Trophoblast cell (in vitro differentiated cells and primary cell): ENCODE measurements at regions not wholly inside any gene's neighbourhood (a gene's known extent, or its start where the extent isn't known, plus 50 kb on each side); places are given as distances from the start of the nearest gene placed in this dataset.

Source experiments
- DNase-seq, 2 donors: peaks; one replicate each; pipeline ENCODE4 v3.0.0-alpha.2; 2016
- H2AFZ ChIP-seq: 2 replicates; pipeline ENCODE4 v1.6.1; 2013; ENCODE audit warnings: low read length, moderate library complexity, mild to moderate bottlenecking; ENCODE audit not compliant: insufficient read depth, poor library complexity
- H2AK5ac ChIP-seq: 2 replicates; pipeline ENCODE4 v1.6.1; 2013; ENCODE audit warnings: mild to moderate bottlenecking, low read length
- H2BK120ac ChIP-seq: 2 replicates; pipeline ENCODE4 v1.6.1; 2013; ENCODE audit warnings: low read length, mild to moderate bottlenecking, moderate library complexity; ENCODE audit not compliant: insufficient read depth, poor library complexity
- H2BK12ac ChIP-seq: 2 replicates; pipeline ENCODE4 v1.6.1; 2013; ENCODE audit warnings: mild to moderate bottlenecking, low read length, moderate library complexity
- H2BK5ac ChIP-seq: 2 replicates; pipeline ENCODE4 v1.6.1; 2013; ENCODE audit warnings: low read length, low read depth, moderate library complexity, mild to moderate bottlenecking; ENCODE audit not compliant: poor library complexity
- H3K14ac ChIP-seq: 2 replicates; pipeline ENCODE4 v1.6.1; 2013; ENCODE audit warnings: mild to moderate bottlenecking, low read length
- H3K18ac ChIP-seq: 2 replicates; pipeline ENCODE4 v1.6.1; 2013; ENCODE audit warnings: mild to moderate bottlenecking, low read length
- H3K23ac ChIP-seq: 2 replicates; pipeline ENCODE4 v1.6.1; 2013; ENCODE audit warnings: low read length
- H3K27ac ChIP-seq: 2 replicates; pipeline ENCODE4 v1.5.1; 2013; ENCODE audit warnings: low read depth, mild to moderate bottlenecking, inconsistent platforms, low read length, moderate library complexity
- H3K27me3 ChIP-seq: 2 replicates; pipeline ENCODE4 v1.6.1; 2013; ENCODE audit warnings: inconsistent platforms, mild to moderate bottlenecking, low read length, moderate library complexity; ENCODE audit not compliant: insufficient read depth
- H3K36me3 ChIP-seq, 2 experiments: 1 replicate in 1 of 2; 2 replicates in 1 of 2; pipeline ENCODE4 v1.6.1; 2013; ENCODE audit warnings: low read length in 2 of 2, mild to moderate bottlenecking in 2 of 2, moderate library complexity in 1 of 2; ENCODE audit not compliant: insufficient read depth in 2 of 2, control insufficient read depth in 1 of 2
- H3K4ac ChIP-seq: 2 replicates; pipeline ENCODE4 v1.6.1; 2013; ENCODE audit warnings: low read depth, mild to moderate bottlenecking, low read length, moderate library complexity
- H3K4me1 ChIP-seq, 2 experiments: 1 replicate in 1 of 2; 2 replicates in 1 of 2; pipeline ENCODE4 v1.6.1; 2013; ENCODE audit warnings: low read length in 2 of 2, mild to moderate bottlenecking in 2 of 2, moderate library complexity in 1 of 2; ENCODE audit not compliant: insufficient read depth in 2 of 2, control insufficient read depth in 1 of 2
- H3K4me2 ChIP-seq: 2 replicates; pipeline ENCODE4 v1.6.1; 2013; ENCODE audit warnings: inconsistent platforms, mild to moderate bottlenecking, low read length, moderate library complexity
- H3K4me3 ChIP-seq: 2 replicates; pipeline ENCODE4 v1.5.1; 2013; ENCODE audit warnings: mild to moderate bottlenecking, low read depth, low read length, inconsistent platforms
- H3K79me1 ChIP-seq: one replicate; pipeline ENCODE4 v1.6.1; 2013; ENCODE audit warnings: low read length
- H3K79me2 ChIP-seq: 2 replicates; pipeline ENCODE4 v1.6.1; 2013; ENCODE audit warnings: low read length, mild to moderate bottlenecking; ENCODE audit not compliant: control insufficient read depth, insufficient read depth, poor library complexity
- H3K9ac ChIP-seq: 2 replicates; pipeline ENCODE4 v1.6.1; 2013; ENCODE audit warnings: mild to moderate bottlenecking, low read length
- H3K9me3 ChIP-seq: 2 replicates; pipeline ENCODE4 v1.6.1; 2013; ENCODE audit warnings: low read depth, mild to moderate bottlenecking, control low read depth, inconsistent platforms, low read length; ENCODE audit not compliant: insufficient read depth
- H4K12ac ChIP-seq: 2 replicates; pipeline ENCODE4 v1.6.1; 2013; ENCODE audit warnings: low read depth, mild to moderate bottlenecking, low read length, moderate library complexity
- H4K8ac ChIP-seq: 2 replicates; pipeline ENCODE4 v1.6.1; 2013; ENCODE audit warnings: low read depth, mild to moderate bottlenecking, low read length, moderate library complexity
- H4K91ac ChIP-seq: one replicate; pipeline ENCODE4 v1.6.1; 2013; ENCODE audit warnings: low read depth, mild to moderate bottlenecking, low read length, moderate library complexity
- WGBS: extraction: QIAGEN DNeasy Blood & Tissue Kit; methylation state at CpG from one replicate; pipeline ENCODE4 v1.1.7; 2013; ENCODE audit warnings: missing lambda C conversion rate; ENCODE audit not compliant: insufficient read length, insufficient coverage; ENCODE audit errors: extremely low coverage; 5-methylcytosine and 5-hydroxymethylcytosine counted together

DNA sequence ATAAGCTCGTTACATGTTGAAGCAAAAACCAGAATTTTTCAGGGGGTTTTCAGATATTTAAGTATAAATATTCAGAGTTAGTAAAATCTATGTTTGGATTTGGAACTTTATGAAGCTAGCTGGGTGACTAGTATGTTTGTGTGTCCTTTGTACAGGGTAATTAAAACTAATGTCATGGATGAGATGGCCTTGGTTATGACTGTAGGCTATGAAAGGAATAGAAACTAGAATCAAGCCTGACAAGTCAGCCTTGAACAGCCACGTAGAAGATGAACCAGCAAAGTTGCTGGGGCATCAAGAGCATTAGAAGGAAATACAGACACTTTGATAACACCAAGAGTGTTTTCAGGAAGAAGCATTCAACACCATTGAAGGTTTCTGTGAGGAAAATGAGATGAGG, 825.1 kb upstream of the CNTNAP5 start:
- no peaks in the 10 kb centered on the region for H3K79me1 ChIP-seq
- no peak overlapping the region for H4K91ac ChIP-seq
- DNase-seq: no peak
- H3K4me1 ChIP-seq: no peaks in the 10 kb centered on the region
- no peak overlapping the region for H4K12ac ChIP-seq
- no peak overlapping the region for H2AK5ac ChIP-seq
- H2BK120ac ChIP-seq: no peak overlapping the region
- no peaks in the 10 kb centered on the region for H3K36me3 ChIP-seq
- H3K14ac ChIP-seq: no peak overlapping the region
- H2BK12ac ChIP-seq: no peak overlapping the region
- H3K27me3 ChIP-seq: no peaks in the 10 kb centered on the region
- no peak overlapping the region for H3K4ac ChIP-seq
- no peak overlapping the region for H3K4me3 ChIP-seq
- H2BK5ac ChIP-seq: no peak overlapping the region
- H3K4me2 ChIP-seq: no peak overlapping the region
- H4K8ac ChIP-seq: no peak overlapping the region
- H2AFZ ChIP-seq: no peak overlapping the region
- H3K27ac ChIP-seq: no peak overlapping the region
- no CpG with 5 or more reads among the region's 2 CpGs for WGBS
- H3K9ac ChIP-seq: no peak overlapping the region
- no peaks in the 10 kb centered on the region for H3K79me2 ChIP-seq
- H3K23ac ChIP-seq: no peak overlapping the region
- H3K18ac ChIP-seq: no peak overlapping the region
- no peaks in the 10 kb centered on the region for H3K9me3 ChIP-seq

DNA sequence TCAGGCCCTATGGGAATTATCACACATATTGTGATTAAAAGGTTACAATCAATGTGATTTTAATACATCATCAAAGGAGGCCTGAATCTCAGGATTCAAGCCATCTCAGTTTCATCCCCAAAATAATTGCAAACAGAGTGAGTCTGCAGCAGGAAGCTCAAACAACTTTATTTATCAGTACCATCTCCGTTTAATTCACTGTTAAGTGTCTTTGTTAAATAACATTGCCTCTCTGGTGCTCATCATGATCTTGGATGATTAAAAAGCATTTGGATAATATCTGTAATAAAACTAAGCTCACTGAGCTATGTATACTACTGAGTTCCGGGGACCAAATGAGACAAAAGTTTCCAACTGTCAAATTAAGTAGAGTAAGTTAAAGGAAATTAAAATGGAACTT, 817.8 kb upstream of the CNTNAP5 start:
- no peaks in the 10 kb centered on the region for H3K36me3 ChIP-seq
- no peak overlapping the region for H3K9ac ChIP-seq
- no peaks in the 10 kb centered on the region for H3K27me3 ChIP-seq
- H3K4me2 ChIP-seq: no peak overlapping the region
- no peak overlapping the region for H3K27ac ChIP-seq
- no peak overlapping the region for H2AFZ ChIP-seq
- DNase-seq: no peak
- H3K14ac ChIP-seq: no peak overlapping the region
- no peak overlapping the region for H2BK12ac ChIP-seq
- H3K4ac ChIP-seq: no peak overlapping the region
- H3K18ac ChIP-seq: no peak overlapping the region
- H3K4me1 ChIP-seq: no peaks in the 10 kb centered on the region
- no peak overlapping the region for H2AK5ac ChIP-seq
- H4K8ac ChIP-seq: no peak overlapping the region
- H3K79me2 ChIP-seq: no peaks in the 10 kb centered on the region
- H3K23ac ChIP-seq: no peak overlapping the region
- no CpG with 5 or more reads among the region's 2 CpGs for WGBS
- no peak overlapping the region for H4K91ac ChIP-seq
- H2BK5ac ChIP-seq: no peak overlapping the region
- H3K9me3 ChIP-seq: no peaks in the 10 kb centered on the region
- H3K79me1 ChIP-seq: no peaks in the 10 kb centered on the region
- H3K4me3 ChIP-seq: no peak overlapping the region
- no peak overlapping the region for H4K12ac ChIP-seq
- no peak overlapping the region for H2BK120ac ChIP-seq

DNA sequence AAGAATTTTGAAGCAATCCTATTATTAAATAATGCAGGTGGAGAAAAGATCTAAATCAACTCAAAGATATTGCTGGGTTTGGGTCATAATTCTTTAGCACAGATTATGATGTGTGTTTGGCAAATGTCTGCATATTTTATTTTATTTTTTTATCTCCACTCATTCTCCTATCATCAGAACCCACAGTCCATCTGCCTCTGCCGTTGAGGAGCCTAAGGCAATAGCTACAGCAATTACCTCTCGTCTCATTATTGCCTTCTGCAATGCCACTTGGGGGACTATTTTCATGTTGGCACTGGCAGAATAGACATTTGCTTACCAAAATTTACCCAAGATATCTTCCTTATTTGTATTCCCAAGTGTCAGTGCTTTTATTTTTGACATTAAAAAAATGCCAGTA, 815.9 kb upstream of the CNTNAP5 start:
- Histone ChIP-seq H4K12ac (no peak overlapping the region), H2AFZ (no peak overlapping the region), H2AK5ac (no peak overlapping the region), H2BK5ac (no peak overlapping the region), H3K18ac (no peak overlapping the region), H3K14ac (no peak overlapping the region), H3K79me1 (no peaks in the 10 kb centered on the region), H3K9me3 (no peaks in the 10 kb centered on the region), H3K79me2 (no peaks in the 10 kb centered on the region), H3K4ac (no peak overlapping the region), H3K23ac (no peak overlapping the region), H3K4me2 (no peak overlapping the region), H4K91ac (no peak overlapping the region), H2BK120ac (no peak overlapping the region), H3K27me3 (no peaks in the 10 kb centered on the region), H4K8ac (no peak overlapping the region), H3K9ac (no peak overlapping the region), H3K4me1 (no peaks in the 10 kb centered on the region), H3K27ac (no peak overlapping the region), H3K4me3 (no peak overlapping the region), H3K36me3 (no peaks in the 10 kb centered on the region), H2BK12ac (no peak overlapping the region)
- no CpG with 5 or more reads among the region's 2 CpGs for WGBS
- no peak for DNase-seq

DNA sequence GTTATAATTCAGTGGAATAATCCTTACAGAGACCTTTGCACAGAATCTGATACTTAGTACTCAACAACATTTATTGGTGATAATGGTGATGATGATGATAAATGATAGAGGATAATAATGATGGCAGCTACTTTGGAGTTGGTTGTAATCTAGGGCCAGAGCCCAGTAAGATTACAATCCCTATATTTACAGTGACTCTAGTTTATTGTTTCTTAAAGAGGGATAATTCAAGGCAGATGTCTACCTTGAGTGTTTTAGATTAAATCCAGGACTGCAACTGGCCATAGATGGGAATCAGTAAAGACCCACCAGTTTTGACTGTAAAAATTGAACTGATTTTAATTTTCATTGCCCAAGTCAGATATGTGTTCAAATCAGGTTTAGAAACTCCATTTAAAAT, 813.9 kb upstream of the CNTNAP5 start:
- H4K12ac ChIP-seq: no peak overlapping the region
- no peaks in the 10 kb centered on the region for H3K4me1 ChIP-seq
- H3K4ac ChIP-seq: no peak overlapping the region
- H2AFZ ChIP-seq: no peak overlapping the region
- no peak overlapping the region for H3K9ac ChIP-seq
- no peak overlapping the region for H3K4me3 ChIP-seq
- no peaks in the 10 kb centered on the region for H3K36me3 ChIP-seq
- no peak overlapping the region for H3K23ac ChIP-seq
- no peak overlapping the region for H3K27ac ChIP-seq
- H3K18ac ChIP-seq: no peak overlapping the region
- no peak overlapping the region for H4K8ac ChIP-seq
- no peak overlapping the region for H2BK5ac ChIP-seq
- no peaks in the 10 kb centered on the region for H3K79me1 ChIP-seq
- H3K14ac ChIP-seq: no peak overlapping the region
- no peak for DNase-seq
- no peaks in the 10 kb centered on the region for H3K79me2 ChIP-seq
- no peak overlapping the region for H4K91ac ChIP-seq
- H3K27me3 ChIP-seq: no peaks in the 10 kb centered on the region
- H3K9me3 ChIP-seq: no peaks in the 10 kb centered on the region
- H3K4me2 ChIP-seq: no peak overlapping the region
- H2BK12ac ChIP-seq: no peak overlapping the region
- no peak overlapping the region for H2AK5ac ChIP-seq
- no peak overlapping the region for H2BK120ac ChIP-seq

DNA sequence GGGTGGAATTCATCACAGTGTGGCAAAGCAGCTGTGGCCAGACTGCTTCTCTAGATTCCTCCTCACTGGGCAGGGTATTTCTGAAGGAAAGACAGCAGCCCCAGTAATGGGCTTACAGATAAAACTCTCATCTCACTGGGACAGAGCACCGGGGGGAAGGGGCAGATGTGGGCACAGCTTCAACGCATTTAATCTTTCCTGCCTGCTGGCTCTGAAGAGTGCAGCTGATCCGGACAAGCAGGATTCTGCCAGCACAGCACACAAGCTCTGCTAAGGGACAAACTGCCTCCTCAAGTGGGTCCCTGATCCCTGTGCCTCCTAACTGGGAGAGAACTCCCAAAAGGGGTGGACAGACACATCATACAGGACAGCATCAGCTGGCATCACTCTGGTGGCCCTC, 779.9 kb upstream of the CNTNAP5 start:
- no peak for DNase-seq
- H3K9ac ChIP-seq: no peak overlapping the region
- no peaks in the 10 kb centered on the region for H3K9me3 ChIP-seq
- H4K12ac ChIP-seq: no peak overlapping the region
- no peak overlapping the region for H3K4me3 ChIP-seq
- H4K91ac ChIP-seq: no peak overlapping the region
- H3K27ac ChIP-seq: no peak overlapping the region
- H3K27me3 ChIP-seq: no peaks in the 10 kb centered on the region
- H3K4me2 ChIP-seq: no peak overlapping the region
- whole genome bisulfite sequencing: no CpG with 5 or more reads among the region's 3 CpGs
- H3K79me2 ChIP-seq: no peaks in the 10 kb centered on the region
- H3K18ac ChIP-seq: no peak overlapping the region
- no peak overlapping the region for H2BK12ac ChIP-seq
- no peaks in the 10 kb centered on the region for H3K79me1 ChIP-seq
- H3K4me1 ChIP-seq: no peaks in the 10 kb centered on the region
- no peak overlapping the region for H4K8ac ChIP-seq
- no peak overlapping the region for H2AK5ac ChIP-seq
- H3K23ac ChIP-seq: no peak overlapping the region
- H3K14ac ChIP-seq: no peak overlapping the region
- H2AFZ ChIP-seq: no peak overlapping the region
- no peak overlapping the region for H3K4ac ChIP-seq
- H2BK5ac ChIP-seq: no peak overlapping the region
- no peaks in the 10 kb centered on the region for H3K36me3 ChIP-seq
- H2BK120ac ChIP-seq: no peak overlapping the region
